Naive thymus-derived CD8-positive, alpha-beta T cell (primary cell): ENCODE measurements at regions not wholly inside any gene's neighbourhood (a gene's known extent, or its start where the extent isn't known, plus 50 kb on each side); places are given as distances from the start of the nearest gene placed in this dataset.
A peak's percentile ranks its signal among the peaks of the same experiment; 100 is the strongest.
"Not testable (repeated sequence)": the region's sequence is repeated elsewhere in the genome, so short reads cannot be mapped to it uniquely, and the experiment has no call there.

Source experiments
- ATAC-seq, 2 donors: fragments of 150-1000 bp; cut with Tn5 transposase in 1 of 2; sonication (Bioruptor Pico), chemical (Tn5 transposase) in 1 of 2; 1 replicate in 1 of 2; 2 replicates in 1 of 2; pipeline ENCODE4 v1.10.0; 2021; ENCODE audit warnings: mild to moderate bottlenecking in 2 of 2, moderate library complexity in 2 of 2
- POLR2A ChIA-PET: fragments of 350-600 bp; sonication (Branson Sonifier 250); formaldehyde crosslinking; loops from one replicate; lab custom pipeline; 2021; ENCODE audit warnings: antibody characterized with exemption; lab: Charles Lee
- DNase-seq, 10 donors: peaks; one replicate each; pipeline versions ENCODE4 v3.0.0 to v3.0.0-alpha.2; 2020 to 2022
- H3K27ac Mint-ChIP-seq, 10 donors: one replicate each; pipeline ENCODE4 v1.8.0; 2020 to 2022; ENCODE audit warnings: mild to moderate bottlenecking in 10 of 10, mixed read lengths in 10 of 10, moderate library complexity in 4 of 10, inconsistent platforms in 1 of 10
- H3K27me3 Mint-ChIP-seq, 5 donors: one replicate each; pipeline ENCODE4 v1.8.0; 2021 to 2022; ENCODE audit warnings: mixed read lengths in 5 of 5
- H3K36me3 Mint-ChIP-seq, 3 donors: one replicate each; pipeline ENCODE4 v1.8.0; 2020 to 2022; ENCODE audit warnings: mixed read lengths in 3 of 3, mild to moderate bottlenecking in 2 of 3, inconsistent platforms in 1 of 3
- H3K4me1 Mint-ChIP-seq, 4 donors: one replicate each; pipeline ENCODE4 v1.8.0; 2021 to 2022; ENCODE audit warnings: mixed read lengths in 4 of 4
- H3K4me3 Mint-ChIP-seq, 10 donors: one replicate each; pipeline ENCODE4 v1.8.0; 2020 to 2022; ENCODE audit warnings: mild to moderate bottlenecking in 10 of 10, mixed read lengths in 10 of 10, moderate library complexity in 6 of 10, inconsistent platforms in 1 of 10
- H3K9me3 Mint-ChIP-seq, 9 donors: one replicate each; pipeline ENCODE4 v1.8.0; 2020 to 2022; ENCODE audit warnings: mixed read lengths in 9 of 9, mild to moderate bottlenecking in 3 of 9, inconsistent platforms in 1 of 9, moderate library complexity in 1 of 9

DNA sequence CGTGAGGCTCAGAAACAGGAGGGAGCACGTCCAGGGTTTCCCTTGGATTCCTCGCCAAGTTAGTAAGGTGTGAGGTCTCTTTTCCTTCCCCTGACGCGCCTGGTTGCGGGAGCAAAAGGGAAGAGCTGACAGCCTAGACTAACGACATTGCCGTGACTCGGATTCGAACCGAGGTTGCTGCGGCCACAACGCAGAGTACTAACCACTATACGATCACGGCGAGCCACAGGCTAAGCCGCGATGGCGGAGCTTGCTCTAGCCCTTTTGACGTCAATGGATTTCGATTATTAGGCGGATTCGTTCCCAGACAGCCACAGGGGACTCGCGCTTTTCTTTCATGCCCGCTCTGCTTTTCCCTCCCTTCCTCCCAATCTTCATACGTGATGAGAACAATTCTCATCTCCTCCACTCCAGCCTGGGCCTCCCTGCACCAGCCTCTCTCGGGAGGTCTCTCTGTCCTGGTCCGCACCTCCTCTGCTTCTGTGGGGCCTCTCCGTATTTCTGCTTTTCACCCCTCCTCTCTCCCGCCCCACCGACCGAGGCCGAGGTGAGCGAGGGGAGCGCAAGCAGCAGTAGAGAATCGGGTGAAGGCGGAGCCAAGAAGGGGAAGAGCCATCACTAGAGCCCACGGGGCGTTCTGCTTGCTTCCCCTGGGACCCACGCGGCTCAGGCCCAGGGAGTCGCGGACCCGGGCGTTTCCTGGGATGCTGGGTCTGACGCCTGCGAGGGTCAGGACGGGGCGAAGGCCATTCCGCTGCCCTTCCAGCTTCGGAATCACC, 150.7 kb upstream of the NBPF11 start:
- POLR2A ChIA-PET = interaction anchor here (1.0 kb wide), 1 partner anchor 31 kb away, joined by 6 read pairs; no protein-coding TSS in a partner anchor
- DNase-seq = peak in 8 of 10 donors; percentile 23 to 60 (median 44)
- H3K9me3 Mint-ChIP-seq, H3K36me3 Mint-ChIP-seq: not testable (repeated sequence)
- peak; percentile 92 to 98 for ATAC-seq
- peaks cover 7 to 17% (median 11%) of the 10 kb centered on the region in 4 donors for H3K4me1 Mint-ChIP-seq
- peak overlapping the region; percentile 75 to 89 (median 86) for H3K4me3 Mint-ChIP-seq
- H3K27me3 Mint-ChIP-seq = peaks cover 16 to 40% (median 25%) of the 10 kb centered on the region in 5 donors
- peak overlapping the region in 4 of 10 donors; percentile 38 to 81 (median 65) for H3K27ac Mint-ChIP-seq

DNA sequence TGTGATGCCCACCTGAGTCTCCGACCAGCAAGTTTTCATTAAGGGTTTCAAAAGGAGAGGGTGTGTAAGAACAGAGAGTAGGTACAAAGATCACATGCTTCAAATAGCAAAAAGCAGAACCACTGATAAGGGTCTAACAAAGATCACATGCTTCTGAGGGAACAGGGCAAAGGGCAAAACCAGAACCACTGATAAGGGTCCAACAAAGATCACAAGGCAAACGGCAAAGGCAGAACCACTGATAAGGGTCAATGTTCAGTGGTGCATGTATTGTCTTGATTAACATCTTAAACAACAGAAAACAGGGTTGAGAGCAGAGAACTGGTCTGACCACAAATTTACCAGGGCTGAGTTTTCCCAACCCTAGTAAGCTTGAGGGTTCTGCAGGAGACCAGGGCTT, 145.8 kb upstream of the NBPF11 start:
- H3K27me3 Mint-ChIP-seq = peaks cover 0 to 11% (median 0%) of the 10 kb centered on the region in 5 donors
- H3K4me1 Mint-ChIP-seq, H3K4me3 Mint-ChIP-seq, POLR2A ChIA-PET, H3K36me3 Mint-ChIP-seq, ATAC-seq, H3K9me3 Mint-ChIP-seq, DNase-seq, H3K27ac Mint-ChIP-seq: not testable (repeated sequence)

DNA sequence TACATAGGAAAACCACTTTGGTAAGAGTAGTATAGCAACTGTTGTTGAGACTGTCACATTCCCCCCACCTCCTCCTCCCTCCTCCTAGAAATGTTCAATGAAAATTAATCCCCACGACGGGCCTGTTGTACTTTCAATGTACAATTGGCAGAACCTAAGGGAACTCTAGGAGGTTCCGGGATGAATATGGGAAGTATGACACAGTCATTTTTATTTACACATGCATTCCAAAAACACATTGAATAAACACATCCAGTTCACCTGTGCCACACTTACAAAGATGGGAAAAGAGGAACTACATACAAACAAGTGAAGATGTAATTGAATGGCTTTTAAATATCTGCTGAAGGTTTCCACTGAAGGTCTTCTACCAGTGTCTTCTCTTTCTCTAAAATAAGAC, 144.4 kb upstream of the NBPF11 start:
- DNase-seq = no peak
- Mint-ChIP-seq H3K4me3 (no peak overlapping the region), H3K27ac (no peak overlapping the region), H3K9me3 (peaks cover 0 to 5% (median 0%) of the 10 kb centered on the region in 9 donors), H3K36me3 (no peaks in the 10 kb centered on the region), H3K27me3 (peaks cover 0 to 11% (median 0%) of the 10 kb centered on the region in 5 donors), H3K4me1 (peaks cover 0 to 5% (median 0%) of the 10 kb centered on the region in 4 donors)
- POLR2A ChIA-PET = no interaction called here
- ATAC-seq = no peak

DNA sequence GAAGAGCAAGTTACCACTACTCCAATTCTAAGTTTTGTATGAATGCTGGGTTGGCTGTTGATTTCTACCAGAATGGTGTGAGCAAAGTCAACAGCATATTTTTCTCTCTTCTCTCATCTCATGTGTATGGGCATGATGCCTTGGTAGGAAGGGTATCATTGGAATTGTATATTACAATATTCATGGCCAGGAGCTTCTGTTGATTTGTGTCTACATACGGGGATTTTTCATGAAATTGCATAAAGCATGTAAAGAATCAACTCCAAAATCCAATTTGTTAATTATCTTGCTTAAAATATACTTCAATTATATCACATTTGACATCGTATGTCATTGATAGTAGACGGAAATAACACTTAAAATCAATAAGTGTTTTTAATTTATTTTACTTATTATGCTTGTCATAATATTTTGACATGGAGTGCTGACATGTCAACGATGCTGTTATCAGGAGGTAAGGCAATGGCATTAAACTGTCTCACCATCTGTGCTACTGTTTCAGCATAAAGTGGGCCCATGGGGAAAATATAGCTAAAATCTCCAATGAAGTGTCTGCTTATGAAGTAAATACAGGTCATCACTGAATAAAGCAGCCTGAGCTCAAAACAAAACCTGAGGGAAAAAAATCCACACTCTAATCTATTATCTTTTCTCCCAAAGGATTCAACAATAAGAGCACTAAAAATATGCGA, 142.2 kb upstream of the NBPF11 start:
- peaks cover 0 to 5% (median 0%) of the 10 kb centered on the region in 4 donors for H3K4me1 Mint-ChIP-seq
- peaks cover 0 to 11% (median 0%) of the 10 kb centered on the region in 5 donors for H3K27me3 Mint-ChIP-seq
- no peaks in the 10 kb centered on the region for H3K36me3 Mint-ChIP-seq
- H3K27ac Mint-ChIP-seq = no peak overlapping the region
- DNase-seq = no peak
- POLR2A ChIA-PET = no interaction called here
- H3K4me3 Mint-ChIP-seq = no peak overlapping the region
- H3K9me3 Mint-ChIP-seq = peaks cover 0 to 5% (median 0%) of the 10 kb centered on the region in 9 donors
- ATAC-seq = no peak

DNA sequence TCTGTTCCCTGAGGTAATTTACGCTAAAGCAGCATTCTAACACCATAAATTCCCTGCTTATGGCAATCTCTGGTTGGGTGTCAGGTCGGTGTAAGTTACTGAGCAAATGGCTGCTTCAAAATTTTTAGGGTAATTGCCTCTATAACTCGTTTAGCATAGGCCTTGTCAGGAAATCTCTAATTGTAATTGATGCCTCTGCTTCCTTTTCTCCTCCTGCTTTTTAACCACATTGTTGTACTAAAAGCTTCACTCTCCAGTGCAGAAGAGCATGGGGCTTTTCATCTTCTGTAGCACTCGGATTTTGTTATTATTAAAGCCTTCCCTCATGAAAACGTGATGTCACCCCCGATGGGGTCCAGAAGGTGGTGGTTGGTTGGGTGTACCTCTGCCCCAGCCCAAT, 141.6 kb upstream of the NBPF11 start:
- POLR2A ChIA-PET = no interaction called here
- Mint-ChIP-seq H3K27ac (no peak overlapping the region), H3K36me3 (no peaks in the 10 kb centered on the region), H3K27me3 (peaks cover 0 to 11% (median 0%) of the 10 kb centered on the region in 5 donors), H3K4me3 (no peak overlapping the region), H3K9me3 (peaks cover 0 to 5% (median 0%) of the 10 kb centered on the region in 9 donors), H3K4me1 (peaks cover 0 to 5% (median 0%) of the 10 kb centered on the region in 4 donors)
- DNase-seq = no peak
- ATAC-seq = no peak

DNA sequence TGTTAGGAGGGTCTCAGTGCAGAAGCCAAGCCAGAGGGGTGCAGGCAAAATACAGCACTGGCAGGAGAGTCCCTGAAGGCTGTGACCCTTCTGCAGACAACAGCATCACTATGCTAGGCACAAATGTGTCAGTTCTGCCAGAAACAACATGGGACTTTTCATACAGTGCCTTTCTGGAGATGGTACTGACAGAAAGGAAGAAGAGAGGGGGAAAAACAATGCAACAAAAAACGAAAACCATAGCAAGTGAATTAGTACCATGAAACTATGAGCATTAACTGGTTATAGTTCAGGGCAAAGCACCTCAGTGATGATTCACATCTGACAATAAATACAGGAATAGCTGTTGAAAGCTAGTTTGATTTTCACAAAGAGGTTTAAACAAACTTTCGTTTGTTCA, 140.8 kb upstream of the NBPF11 start:
- POLR2A ChIA-PET = no interaction called here
- H3K27ac Mint-ChIP-seq = no peak overlapping the region
- peaks cover 0 to 11% (median 0%) of the 10 kb centered on the region in 5 donors for H3K27me3 Mint-ChIP-seq
- H3K9me3 Mint-ChIP-seq = peaks cover 0 to 4% (median 0%) of the 10 kb centered on the region in 9 donors
- no peak overlapping the region for H3K4me3 Mint-ChIP-seq
- peaks cover 0 to 5% (median 0%) of the 10 kb centered on the region in 4 donors for H3K4me1 Mint-ChIP-seq
- DNase-seq (no peak), ATAC-seq (no peak)
- H3K36me3 Mint-ChIP-seq = no peaks in the 10 kb centered on the region

DNA sequence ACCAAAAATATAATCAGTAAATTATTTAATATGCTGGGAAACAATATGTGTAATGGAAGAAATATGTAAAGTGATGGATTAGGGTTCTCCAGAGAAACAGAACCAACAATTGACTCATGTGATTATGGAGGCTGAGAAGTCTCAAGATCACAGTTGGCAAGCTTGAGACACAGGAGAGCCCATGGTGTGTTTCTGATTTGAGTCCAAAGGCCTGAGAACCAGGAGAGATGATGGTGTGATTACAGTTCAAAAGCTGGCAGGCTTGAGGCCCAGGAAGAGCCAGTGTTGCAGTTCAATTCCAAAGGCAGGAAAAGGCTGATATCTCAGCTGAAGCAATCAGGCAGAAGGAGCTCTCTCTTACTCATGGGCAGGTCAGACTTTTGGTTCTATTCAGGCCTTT, 138.8 kb upstream of the NBPF11 start:
- no peak overlapping the region for H3K4me3 Mint-ChIP-seq
- peaks cover 0 to under 1% (median 0%) of the 10 kb centered on the region in 9 donors for H3K9me3 Mint-ChIP-seq
- H3K4me1 Mint-ChIP-seq = peaks cover 0 to 5% (median 0%) of the 10 kb centered on the region in 4 donors
- ATAC-seq (no peak), DNase-seq (no peak)
- no peaks in the 10 kb centered on the region for H3K36me3 Mint-ChIP-seq
- peaks cover 0 to 24% (median 0%) of the 10 kb centered on the region in 5 donors for H3K27me3 Mint-ChIP-seq
- H3K27ac Mint-ChIP-seq = peak overlapping the region in 1 of 10 donors; percentile 41
- POLR2A ChIA-PET = no interaction called here

DNA sequence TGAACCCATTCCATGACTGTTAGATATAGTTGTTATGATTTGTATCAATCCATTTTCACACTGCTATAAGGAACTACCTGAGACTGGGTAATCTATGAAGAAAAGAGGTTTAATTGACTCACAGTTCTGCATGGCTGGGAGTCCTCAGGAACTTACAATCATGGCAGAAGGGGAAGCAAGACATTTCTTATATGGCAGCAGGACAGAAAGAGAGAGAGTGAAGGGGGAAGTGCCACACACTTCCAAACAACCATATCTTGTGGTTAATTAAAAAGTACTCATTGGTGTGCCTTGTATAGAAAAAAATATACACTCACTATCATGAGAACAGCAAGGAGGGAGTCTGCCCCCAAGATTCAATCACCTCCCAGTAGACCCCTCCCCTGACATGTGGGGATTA, 137.6 kb upstream of the NBPF11 start:
- no peaks in the 10 kb centered on the region for H3K9me3 Mint-ChIP-seq
- POLR2A ChIA-PET = no interaction called here
- ATAC-seq (no peak), DNase-seq (no peak)
- H3K4me3 Mint-ChIP-seq = no peak overlapping the region
- H3K4me1 Mint-ChIP-seq = peaks cover 0 to 5% (median 0%) of the 10 kb centered on the region in 4 donors
- no peak overlapping the region for H3K27ac Mint-ChIP-seq
- H3K36me3 Mint-ChIP-seq = no peaks in the 10 kb centered on the region
- peaks cover 0 to 17% (median 0%) of the 10 kb centered on the region in 5 donors for H3K27me3 Mint-ChIP-seq

DNA sequence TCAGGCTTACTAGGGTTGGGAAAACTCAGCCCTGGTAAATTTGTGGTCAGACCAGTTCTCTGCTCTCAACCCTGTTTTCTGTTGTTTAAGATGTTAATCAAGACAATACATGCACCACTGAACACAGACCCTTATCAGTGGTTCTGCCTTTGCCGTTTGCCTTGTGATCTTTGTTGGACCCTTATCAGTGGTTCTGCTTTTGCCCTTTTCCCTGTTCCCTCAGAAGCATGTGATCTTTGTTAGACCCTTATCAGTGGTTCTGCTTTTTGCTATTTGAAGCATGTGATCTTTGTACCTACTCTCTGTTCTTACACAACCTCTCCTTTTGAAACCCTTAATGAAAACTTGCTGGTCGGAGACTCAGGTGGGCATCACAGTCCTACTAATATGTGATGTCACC, 133.9 kb upstream of the NBPF11 start:
- H3K9me3 Mint-ChIP-seq, DNase-seq, POLR2A ChIA-PET, H3K4me3 Mint-ChIP-seq, H3K4me1 Mint-ChIP-seq, H3K27ac Mint-ChIP-seq, H3K36me3 Mint-ChIP-seq, ATAC-seq: not testable (repeated sequence)
- peaks cover 0 to 17% (median 0%) of the 10 kb centered on the region in 5 donors for H3K27me3 Mint-ChIP-seq

DNA sequence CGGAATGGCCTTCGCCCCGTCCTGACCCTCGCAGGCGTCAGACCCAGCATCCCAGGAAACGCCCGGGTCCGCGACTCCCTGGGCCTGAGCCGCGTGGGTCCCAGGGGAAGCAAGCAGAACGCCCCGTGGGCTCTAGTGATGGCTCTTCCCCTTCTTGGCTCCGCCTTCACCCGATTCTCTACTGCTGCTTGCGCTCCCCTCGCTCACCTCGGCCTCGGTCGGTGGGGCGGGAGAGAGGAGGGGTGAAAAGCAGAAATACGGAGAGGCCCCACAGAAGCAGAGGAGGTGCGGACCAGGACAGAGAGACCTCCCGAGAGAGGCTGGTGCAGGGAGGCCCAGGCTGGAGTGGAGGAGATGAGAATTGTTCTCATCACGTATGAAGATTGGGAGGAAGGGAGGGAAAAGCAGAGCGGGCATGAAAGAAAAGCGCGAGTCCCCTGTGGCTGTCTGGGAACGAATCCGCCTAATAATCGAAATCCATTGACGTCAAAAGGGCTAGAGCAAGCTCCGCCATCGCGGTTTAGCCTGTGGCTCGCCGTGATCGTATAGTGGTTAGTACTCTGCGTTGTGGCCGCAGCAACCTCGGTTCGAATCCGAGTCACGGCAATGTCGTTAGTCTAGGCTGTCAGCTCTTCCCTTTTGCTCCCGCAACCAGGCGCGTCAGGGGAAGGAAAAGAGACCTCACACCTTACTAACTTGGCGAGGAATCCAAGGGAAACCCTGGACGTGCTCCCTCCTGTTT, 128.9 kb upstream of the NBPF11 start:
- peak overlapping the region in 3 of 10 donors; percentile 57 to 95 (median 60) for H3K27ac Mint-ChIP-seq
- H3K36me3 Mint-ChIP-seq, H3K9me3 Mint-ChIP-seq, DNase-seq, POLR2A ChIA-PET, H3K4me1 Mint-ChIP-seq: not testable (repeated sequence)
- peaks cover 12 to 43% (median 15%) of the 10 kb centered on the region in 5 donors for H3K27me3 Mint-ChIP-seq
- peak; percentile 91 to 96 for ATAC-seq
- peak overlapping the region; percentile 79 to 90 (median 88) for H3K4me3 Mint-ChIP-seq

DNA sequence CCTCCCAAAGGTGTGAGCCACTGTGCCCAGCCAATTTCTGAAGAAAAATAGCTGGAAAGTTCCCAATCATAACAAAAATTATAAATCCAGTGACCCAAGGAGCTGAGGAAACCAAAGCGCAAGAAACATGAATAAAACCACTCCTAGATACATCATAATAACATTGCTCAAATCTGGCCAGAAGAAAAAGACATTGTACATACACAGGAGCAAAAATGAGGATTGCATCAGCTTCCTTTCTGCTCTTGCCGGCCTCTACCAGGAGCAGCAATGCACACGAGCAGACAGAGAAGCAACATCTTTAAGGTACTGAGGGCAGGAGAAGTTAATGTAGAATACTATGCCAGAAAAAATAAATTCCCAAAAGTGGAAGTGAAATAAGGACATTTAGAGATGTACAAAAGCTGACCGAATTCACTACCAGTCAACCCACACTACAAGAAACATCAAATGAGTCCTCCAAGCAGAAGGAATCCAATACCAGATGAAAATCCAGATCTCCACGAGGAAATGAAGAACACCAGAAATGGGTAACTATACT, 127.0 kb upstream of the NBPF11 start:
- DNase-seq, H3K27ac Mint-ChIP-seq, H3K9me3 Mint-ChIP-seq, H3K36me3 Mint-ChIP-seq, ATAC-seq, POLR2A ChIA-PET, H3K4me1 Mint-ChIP-seq: not testable (repeated sequence)
- Mint-ChIP-seq H3K27me3 (peaks cover 15 to 57% (median 28%) of the 10 kb centered on the region in 5 donors), H3K4me3 (peak overlapping the region in 1 of 10 donors; percentile 84)

DNA sequence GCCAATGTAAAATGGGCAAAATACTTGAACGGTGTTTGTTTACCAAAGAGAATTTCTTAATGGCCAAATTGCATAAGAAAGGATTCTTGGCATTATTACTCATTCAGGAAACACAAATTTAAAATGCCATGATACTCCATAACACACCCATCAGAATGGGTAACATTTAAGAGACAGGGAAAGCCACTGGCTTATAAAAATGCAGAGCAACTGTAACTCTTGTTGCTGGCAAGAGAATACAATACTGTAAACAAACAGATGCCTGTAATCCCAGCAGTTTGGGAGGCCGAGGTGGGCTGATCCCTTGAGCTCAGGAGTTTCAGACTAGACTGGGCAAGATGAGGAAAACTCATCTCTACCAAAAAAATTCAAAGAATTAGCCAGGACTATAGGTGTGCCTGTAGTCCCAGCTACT, 125.8 kb upstream of the NBPF11 start:
- POLR2A ChIA-PET, H3K36me3 Mint-ChIP-seq, DNase-seq, H3K9me3 Mint-ChIP-seq, H3K4me3 Mint-ChIP-seq, ATAC-seq, H3K4me1 Mint-ChIP-seq: not testable (repeated sequence)
- Mint-ChIP-seq H3K27ac (peak overlapping the region in 1 of 10 donors; percentile 60), H3K27me3 (peaks cover 22 to 67% (median 37%) of the 10 kb centered on the region in 5 donors)
